Osteocyte (in vitro differentiated cells): ENCODE measurements at regions not wholly inside any gene's neighbourhood (a gene's known extent, or its start where the extent isn't known, plus 50 kb on each side); places are given as distances from the start of the nearest gene placed in this dataset.

Experiments used
- DNase-seq: peaks from one replicate; pipeline ENCODE4 v3.0.0; 2021; ENCODE audit warnings: mixed read lengths; ENCODE audit not compliant: unreplicated experiment; ENCODE audit errors: extremely low spot score
- H3K27ac Mint-ChIP-seq: one replicate; pipeline ENCODE4 v1.8.0; 2021; ENCODE audit warnings: mild to moderate bottlenecking, mixed read lengths; ENCODE audit not compliant: unreplicated experiment
- H3K27me3 Mint-ChIP-seq: one replicate; pipeline ENCODE4 v1.8.0; 2021; ENCODE audit warnings: mixed read lengths; ENCODE audit not compliant: unreplicated experiment
- H3K36me3 Mint-ChIP-seq: one replicate; pipeline ENCODE4 v1.8.0; 2021; ENCODE audit warnings: mixed read lengths; ENCODE audit not compliant: unreplicated experiment
- H3K4me1 Mint-ChIP-seq: one replicate; pipeline ENCODE4 v1.8.0; 2021; ENCODE audit warnings: mixed read lengths; ENCODE audit not compliant: unreplicated experiment
- H3K4me3 Mint-ChIP-seq: one replicate; pipeline ENCODE4 v1.8.0; 2021; ENCODE audit warnings: mild to moderate bottlenecking, moderate library complexity, mixed read lengths; ENCODE audit not compliant: unreplicated experiment
- H3K9me3 Mint-ChIP-seq: one replicate; pipeline ENCODE4 v1.8.0; 2021; ENCODE audit warnings: mixed read lengths; ENCODE audit not compliant: unreplicated experiment
- CTCF ChIP-seq: fragments of 200-600 bp; sonication (generic); IDR thresholded peaks from 2 replicates; pipeline ENCODE4 v1.5.0; 2021; ENCODE audit warnings: antibody characterized with exemption, mild to moderate bottlenecking, moderate library complexity

- Mint-ChIP-seq H3K4me3 (no peak overlapping the region), H3K27ac (no peak overlapping the region), H3K36me3 (no peaks in the 10 kb centered on the region), H3K27me3 (no peaks in the 10 kb centered on the region), H3K4me1 (peaks cover 31% of the 10 kb centered on the region), H3K9me3 (no peaks in the 10 kb centered on the region)
- no peak for TF ChIP-seq CTCF
- no peak for DNase-seq
These were observed 415.9 kb downstream of the ARHGEF28 start for GRCh38 chr5:74041913-74042312.

GRCh38 chr5:74040811-74041491, 415.0 kb downstream of the ARHGEF28 start:
- no peak for TF ChIP-seq CTCF
- no peak for DNase-seq
- H3K4me1 Mint-ChIP-seq: peaks cover 32% of the 10 kb centered on the region
- no peak overlapping the region for H3K4me3 Mint-ChIP-seq
- no peaks in the 10 kb centered on the region for H3K27me3 Mint-ChIP-seq
- H3K27ac Mint-ChIP-seq: no peak overlapping the region
- H3K9me3 Mint-ChIP-seq: no peaks in the 10 kb centered on the region
- no peaks in the 10 kb centered on the region for H3K36me3 Mint-ChIP-seq

- no peaks in the 10 kb centered on the region for H3K9me3 Mint-ChIP-seq
- no peak for TF ChIP-seq CTCF
- H3K36me3 Mint-ChIP-seq: no peaks in the 10 kb centered on the region
- DNase-seq: no peak
- peak overlapping the region; percentile 76 for H3K27ac Mint-ChIP-seq
- peaks cover 36% of the 10 kb centered on the region for H3K4me1 Mint-ChIP-seq
- no peaks in the 10 kb centered on the region for H3K27me3 Mint-ChIP-seq
- H3K4me3 Mint-ChIP-seq: no peak overlapping the region
These were observed 414.1 kb downstream of the ARHGEF28 start for GRCh38 chr5:74040065-74040551.

GRCh38 chr5:74037321-74037720, 411.3 kb downstream of the ARHGEF28 start:
- Mint-ChIP-seq H3K9me3 (no peaks in the 10 kb centered on the region), H3K27ac (no peak overlapping the region), H3K36me3 (no peaks in the 10 kb centered on the region), H3K4me3 (no peak overlapping the region), H3K4me1 (peaks cover 32% of the 10 kb centered on the region), H3K27me3 (no peaks in the 10 kb centered on the region)
- no peak for DNase-seq
- TF ChIP-seq CTCF: no peak

- Mint-ChIP-seq H3K9me3 (no peaks in the 10 kb centered on the region), H3K36me3 (no peaks in the 10 kb centered on the region), H3K4me1 (peaks cover 22% of the 10 kb centered on the region), H3K27me3 (no peaks in the 10 kb centered on the region), H3K27ac (no peak overlapping the region), H3K4me3 (no peak overlapping the region)
- peak; percentile 60 for TF ChIP-seq CTCF
- no peak for DNase-seq
These were observed 409.5 kb downstream of the ARHGEF28 start for GRCh38 chr5:74035521-74035937.
